ENCODE measurements at regions not wholly inside any gene's neighbourhood (a gene's known extent, or its start where the extent isn't known, plus 50 kb on each side); places are given as distances from the start of the nearest gene placed in this dataset.

- no peak for TF ChIP-seq EZH2phosphoT487 (IDR thresholded peaks at IDR 0.05; ENCODE audit: low read length)
- no peak for TF ChIP-seq EZH2 (optimal IDR thresholded peaks at IDR 0.05; ENCODE audit: low read depth, low read length)
These were observed 955.9 kb upstream of the EYS start for GRCh38 chr6:66662721-66663507.
